A549 (cell line): ENCODE measurements at regions not wholly inside any gene's neighbourhood (a gene's known extent, or its start where the extent isn't known, plus 50 kb on each side); places are given as distances from the start of the nearest gene placed in this dataset.

ENCODE experiments used
- ATAC-seq, 2 experiments: fragments of 200-7000 bp in 1 of 2; fragments of >200 bp in 1 of 2; cut with Nextera tagmentation in 1 of 2; cut with Tn5 transposase in 1 of 2; 3 replicates each; pipeline versions ENCODE4 v1.8.0 to v1.9.1; 2018 to 2020; ENCODE audit warnings: mild to moderate bottlenecking in 1 of 2, moderate library complexity in 1 of 2
- CTCF ChIA-PET: fragments of 300-600 bp; sonication (Branson Sonifier 250); formaldehyde crosslinking; extraction: SDS; loops from one replicate; lab custom pipeline; 2021; ENCODE audit warnings: antibody characterized with exemption, inconsistent platforms; lab: Yijun Ruan, JAX
- POLR2A ChIA-PET: fragments of 350-600 bp; formaldehyde crosslinking; extraction: SDS; loops from one replicate; lab custom pipeline; 2021; ENCODE audit warnings: antibody characterized with exemption, inconsistent platforms; lab: Yijun Ruan, JAX
- DNase-seq, 2 experiments: peaks; one replicate each; pipeline versions ENCODE4 v3.0.0 to v3.0.0-alpha.2; 2011 to 2016; ENCODE audit warnings: low read depth in 1 of 2, low spot score in 1 of 2
- FAIRE-seq: peaks from 2 replicates; lab custom pipeline; 2011; peaks lifted over from hg19 to GRCh38; lab: Jason Lieb, UNC
- H3K27ac ChIP-seq, 2 experiments: fragments of >200 bp; sonication (Bioruptor Twin); formaldehyde crosslinking; 3 replicates each; pipeline ENCODE4 v1.5.1; 2016 to 2017
- H3K4me1 ChIP-seq: fragments of >200 bp; sonication (Bioruptor Twin); formaldehyde crosslinking; 3 replicates; pipeline ENCODE4 v1.6.1; 2016
- H3K4me2 ChIP-seq: fragments of >200 bp; sonication (Bioruptor Twin); formaldehyde crosslinking; 3 replicates; pipeline ENCODE4 v1.6.1; 2016
- H3K4me3 ChIP-seq: fragments of >200 bp; sonication (Bioruptor Twin); formaldehyde crosslinking; 3 replicates; pipeline ENCODE4 v1.5.1; 2016
- H3K9me3 ChIP-seq: fragments of >200 bp; sonication (Bioruptor Twin); formaldehyde crosslinking; 3 replicates; pipeline ENCODE4 v1.6.1; 2016
- BHLHE40 ChIP-seq: IDR thresholded peaks from 2 replicates; pipeline ENCODE4 v1.6.1; 2012; ENCODE audit warnings: low read depth, low read length, inconsistent platforms
- CHD2 ChIP-seq: fragments of 150-350 bp; IDR thresholded peaks from 2 replicates; pipeline ENCODE4 v1.6.1; 2014; ENCODE audit warnings: low read length; ENCODE audit not compliant: partially characterized antibody
- CHD4 ChIP-seq: fragments of 200-600 bp; sonication (generic); IDR thresholded peaks from 2 replicates; pipeline ENCODE4 v1.6.1; 2016; ENCODE audit warnings: antibody characterized with exemption, mild to moderate bottlenecking, borderline replicate concordance
- CTCF ChIP-seq: fragments of >200 bp; sonication (Bioruptor Twin); formaldehyde crosslinking; IDR thresholded peaks from 3 replicates; pipeline ENCODE4 v1.5.1; 2016
- EHF ChIP-seq: fragments of 250-450 bp; sonication (Bioruptor Pico); IDR thresholded peaks from 2 replicates; pipeline ENCODE4 v1.5.0; 2020; ENCODE audit warnings: mild to moderate bottlenecking
- EHMT2 ChIP-seq: fragments of 200-600 bp; sonication (generic); IDR thresholded peaks from 2 replicates; pipeline ENCODE4 v1.6.1; 2016; ENCODE audit warnings: antibody characterized with exemption, low read depth, mild to moderate bottlenecking, moderate library complexity
- ELK1 ChIP-seq: fragments of 150-350 bp; IDR thresholded peaks from 2 replicates; pipeline ENCODE4 v1.6.1; 2014; ENCODE audit warnings: low read depth, mild to moderate bottlenecking, low read length
- EP300 ChIP-seq, 2 experiments: fragments of >200 bp; sonication (Bioruptor Twin); formaldehyde crosslinking; IDR thresholded peaks; 2 replicates in 1 of 2; 3 replicates in 1 of 2; pipeline ENCODE4 v1.6.1; 2016 to 2017
- ESRRA ChIP-seq: fragments of 150-350 bp; IDR thresholded peaks from 2 replicates; pipeline ENCODE4 v1.6.1; 2014; ENCODE audit warnings: mild to moderate bottlenecking, low read length, borderline replicate concordance
- FOSB ChIP-seq: fragments of 250-450 bp; sonication (Bioruptor Pico); IDR thresholded peaks from 2 replicates; pipeline ENCODE4 v1.5.0; 2020; ENCODE audit warnings: mild to moderate bottlenecking, moderate library complexity
- FOXS1 ChIP-seq: fragments of 250-450 bp; sonication (Bioruptor Pico); IDR thresholded peaks from 2 replicates; pipeline ENCODE4 v1.5.0; 2020; ENCODE audit warnings: mild to moderate bottlenecking, moderate library complexity
- HDAC2 ChIP-seq: fragments of 200-600 bp; sonication (generic); IDR thresholded peaks from 2 replicates; pipeline ENCODE4 v1.6.1; 2016
- HES2 ChIP-seq: fragments of >200 bp; sonication (Bioruptor Twin); formaldehyde crosslinking; IDR thresholded peaks from 2 replicates; pipeline ENCODE4 v1.6.1; 2016
- HEYL ChIP-seq: fragments of 250-450 bp; sonication (Bioruptor Pico); IDR thresholded peaks from 2 replicates; pipeline ENCODE4 v1.8.0; 2021; ENCODE audit warnings: mild to moderate bottlenecking, moderate library complexity
- HOXB5 ChIP-seq: fragments of 250-450 bp; sonication (Bioruptor Pico); IDR thresholded peaks from 2 replicates; pipeline ENCODE4 v1.5.0; 2020; ENCODE audit warnings: mild to moderate bottlenecking, moderate library complexity
- KDM1A ChIP-seq: fragments of 200-600 bp; sonication (generic); IDR thresholded peaks from 2 replicates; pipeline ENCODE4 v1.6.1; 2016; ENCODE audit warnings: low read depth, mild to moderate bottlenecking
- MAFK ChIP-seq: fragments of 450-650 bp; IDR thresholded peaks from 2 replicates; pipeline ENCODE4 v1.6.1; 2014; ENCODE audit not compliant: partially characterized antibody
- MAX ChIP-seq: IDR thresholded peaks from 2 replicates; pipeline ENCODE4 v1.6.1; 2012
- NFE2L2 ChIP-seq: fragments of 150-350 bp; conservative IDR thresholded peaks from 2 replicates; pipeline ENCODE4 v1.6.1; 2014; ENCODE audit warnings: low read length
- POLR2A ChIP-seq: IDR thresholded peaks from 2 replicates; pipeline ENCODE4 v1.6.1; 2012; ENCODE audit warnings: mild to moderate bottlenecking, low read length
- RAD21 ChIP-seq, 2 experiments: fragments of >200 bp in 1 of 2; sonication (Bioruptor Twin) in 1 of 2; formaldehyde crosslinking in 1 of 2; IDR thresholded peaks in 1 of 2; conservative IDR thresholded peaks in 1 of 2; 2 replicates in 1 of 2; 3 replicates in 1 of 2; pipeline ENCODE4 v1.6.1; 2012 to 2018; ENCODE audit warnings: inconsistent platforms in 1 of 2
- RARB ChIP-seq: fragments of 250-450 bp; sonication (Bioruptor Pico); IDR thresholded peaks from 2 replicates; pipeline ENCODE4 v1.8.0; 2021; ENCODE audit warnings: mild to moderate bottlenecking, moderate library complexity
- SMC3 ChIP-seq: fragments of >200 bp; sonication (Bioruptor Twin); formaldehyde crosslinking; IDR thresholded peaks from 3 replicates; pipeline ENCODE4 v1.6.1; 2018; ENCODE audit warnings: inconsistent platforms
- TFCP2L1 ChIP-seq: fragments of 250-450 bp; sonication (Bioruptor Pico); IDR thresholded peaks from 2 replicates; pipeline ENCODE4 v1.5.0; 2021; ENCODE audit warnings: mild to moderate bottlenecking
- TP53 ChIP-seq: fragments of 250-450 bp; sonication (Bioruptor Pico); IDR thresholded peaks from 2 replicates; pipeline ENCODE4 v1.5.0; 2021; ENCODE audit warnings: mild to moderate bottlenecking, moderate library complexity
- USF2 ChIP-seq: fragments of 450-650 bp; IDR thresholded peaks from 2 replicates; pipeline ENCODE4 v1.6.1; 2014; ENCODE audit warnings: antibody characterized with exemption
- ZC3H11A ChIP-seq: fragments of 450-650 bp; IDR thresholded peaks from 2 replicates; pipeline ENCODE4 v1.6.1; 2014; ENCODE audit warnings: antibody characterized with exemption, mild to moderate bottlenecking
- ZFP36 ChIP-seq: fragments of 450-650 bp; IDR thresholded peaks from 2 replicates; pipeline ENCODE4 v1.6.1; 2014; ENCODE audit warnings: borderline replicate concordance; ENCODE audit not compliant: partially characterized antibody
- WGBS: methylation state at CpG from one replicate; pipeline ENCODE4 v1.1.6; 2017; ENCODE audit errors: missing lambda C conversion rate; 5-methylcytosine and 5-hydroxymethylcytosine counted together

- POLR2A ChIA-PET, result no interaction called here
- FAIRE-seq (no peak), ATAC-seq (no peak), DNase-seq (no peak)
- CTCF ChIA-PET, result no interaction called here
- Histone ChIP-seq H3K4me1 (no peaks in the 10 kb centered on the region), H3K9me3 (no peaks in the 10 kb centered on the region), H3K4me3 (no peak overlapping the region), H3K4me2 (no peak overlapping the region), H3K27ac (no peak overlapping the region)
- WGBS, result 3% methylated on average over 5 of the region's 5 CpGs
- TF ChIP-seq RARB (CRISPR knock-in tag) (no peak), CHD4 (no peak), HDAC2 (no peak), EP300 (IDR thresholded peaks at IDR 0.05) (no peak), HEYL (CRISPR knock-in tag) (no peak), TP53 (CRISPR knock-in tag) (no peak), SMC3 (no peak), EHMT2 (no peak), ZFP36 (no peak), NFE2L2 (no peak), KDM1A (no peak), ELK1 (no peak), ZC3H11A (no peak)
Measured at GRCh38 chr2:103264058-103264768, 502.4 kb downstream of the TMEM182 start.

GRCh38 chr2:103265521-103265920, 503.7 kb downstream of the TMEM182 start:
- H3K4me3 ChIP-seq, result no peak overlapping the region
- ATAC-seq (no peak), DNase-seq (no peak), FAIRE-seq (no peak)
- WGBS, result 7% methylated on average over 8 of the region's 8 CpGs
- H3K27ac ChIP-seq, result no peak overlapping the region
- no peak for TF ChIP-seq BHLHE40
- TF ChIP-seq FOXS1 (CRISPR knock-in tag), result no peak
- no peak for TF ChIP-seq CTCF
- TF ChIP-seq TFCP2L1 (CRISPR knock-in tag), result no peak
- H3K9me3 ChIP-seq, result no peaks in the 10 kb centered on the region
- no peaks in the 10 kb centered on the region for H3K4me1 ChIP-seq
- ChIA-PET CTCF (interaction anchor here (0.7 kb wide), 1 partner anchor 607 kb away, joined by 3 read pairs; no protein-coding TSS in a partner anchor), POLR2A (no interaction called here)
- no peak overlapping the region for H3K4me2 ChIP-seq

- Histone ChIP-seq H3K4me2 (no peak overlapping the region), H3K4me3 (no peak overlapping the region), H3K4me1 (no peaks in the 10 kb centered on the region)
- 0% methylated on average over 8 of the region's 8 CpGs for WGBS
- CTCF ChIA-PET, result no interaction called here
- no peak for ATAC-seq
- TF ChIP-seq ELK1 (no peak), MAX (no peak), POLR2A (no peak), MAFK (no peak), USF2 (no peak), ESRRA (no peak), EP300 (IDR thresholded peaks at IDR 0.05) (no peak), EHF (CRISPR knock-in tag) (no peak), RAD21 (conservative IDR thresholded peaks at IDR 0.05 in 1 of 2, IDR thresholded peaks at IDR 0.05 in 1 of 2) (no peak), HEYL (CRISPR knock-in tag) (no peak), ZC3H11A (no peak), CHD2 (no peak), HES2 (no peak), FOSB (CRISPR knock-in tag) (no peak), HOXB5 (CRISPR knock-in tag) (no peak)
- TF ChIP-seq, all 56 proteins: peak for 0
- DNase-seq (no peak), FAIRE-seq (no peak)
- Histone ChIP-seq H3K27ac (no peak overlapping the region), H3K9me3 (no peaks in the 10 kb centered on the region)
- POLR2A ChIA-PET, result no interaction called here
Measured at GRCh38 chr2:103268841-103269498, 507.1 kb downstream of the TMEM182 start.
